ENCODE measurements at regions not wholly inside any gene's neighbourhood (a gene's known extent, or its start where the extent isn't known, plus 50 kb on each side); places are given as distances from the start of the nearest gene placed in this dataset.

DNA sequence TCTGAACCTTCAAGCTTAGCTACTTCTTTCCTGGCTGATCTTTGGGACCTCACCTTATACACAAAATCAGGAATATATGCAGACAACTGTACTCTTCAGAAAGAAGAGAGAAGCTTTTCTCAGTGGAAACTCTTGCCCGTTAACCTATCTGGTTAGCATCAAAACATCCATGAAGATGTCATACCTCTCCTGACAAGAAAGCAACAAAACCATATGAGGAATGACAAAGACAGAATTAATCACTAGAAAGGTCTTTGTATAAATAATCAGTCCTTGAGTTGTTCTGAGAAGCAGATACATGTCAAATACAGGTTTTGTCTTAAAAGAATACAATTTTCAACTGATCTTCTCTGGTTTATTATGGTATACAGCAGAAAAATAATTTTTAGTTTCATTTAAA is 130.8 kb downstream of the FAT4 start:
- Histone ChIP-seq H3K36me3 (ENCODE audit: control insufficient read depth in 1 of 2, insufficient read depth in 2 of 2, low read length in 1 of 2) (peaks cover 2 to 3% of the 10 kb centered on the region in 2 donors), H3K9me3 (ENCODE audit: control insufficient read depth, low read length) (no peaks in the 10 kb centered on the region), H3K27me3 (ENCODE audit: control insufficient read depth in 1 of 2, insufficient read depth in 2 of 2, low read length in 1 of 2) (no peaks in the 10 kb centered on the region), H3K4me1 (ENCODE audit: control insufficient read depth in 1 of 2, insufficient read depth in 2 of 2, low read length in 2 of 2) (peaks cover 0 to 1% of the 10 kb centered on the region in 2 donors), H3K27ac (ENCODE audit: low read depth in 1 of 2, low read length in 2 of 2) (no peak overlapping the region), H3K4me3 (ENCODE audit: low read length in 2 of 2) (no peak overlapping the region)
- DNase-seq (no peak), ATAC-seq (ENCODE audit: low FRiP score) (no peak)
- WGBS, 2 donors = 94 to 97% methylated on average over 1 of the region's 1 CpG
- intact Hi-C loops (cut with DNase I) = no loop called here

DNA sequence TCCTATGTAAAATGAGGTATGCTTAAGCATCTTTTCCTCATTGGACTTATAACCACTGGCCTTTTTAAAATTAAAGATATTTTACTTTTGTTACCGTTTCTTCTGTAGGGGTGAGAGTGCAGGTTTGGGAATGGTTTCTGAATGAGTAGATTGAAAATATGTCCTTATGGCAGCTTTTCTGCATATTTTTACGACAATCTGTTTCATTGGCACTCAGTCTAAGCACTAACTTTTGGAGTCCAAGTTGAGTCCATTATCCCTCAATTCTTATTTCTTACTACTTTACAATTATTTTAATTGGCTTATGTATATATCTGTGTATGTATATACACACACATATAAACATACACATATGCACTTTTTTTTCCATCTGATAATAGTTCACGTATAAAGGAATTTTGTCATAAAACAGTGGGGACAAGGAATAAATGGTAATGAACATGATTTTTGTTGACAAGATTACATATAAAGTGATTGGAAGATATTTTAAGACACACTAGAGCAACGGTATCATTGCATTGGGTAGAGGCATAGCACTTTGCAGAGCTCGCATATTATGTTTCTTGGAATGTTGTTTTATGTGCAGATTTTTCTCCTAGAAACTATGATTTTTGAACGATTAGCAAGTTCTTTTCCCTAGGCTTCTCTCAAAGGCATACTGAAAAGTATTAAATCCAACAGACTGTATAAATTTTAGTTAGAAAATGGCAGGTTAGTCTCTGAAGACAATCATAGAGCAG is 133.0 kb downstream of the FAT4 start:
- intact Hi-C loops (cut with DNase I) = no loop called here
- ATAC-seq (ENCODE audit: low FRiP score) (no peak), DNase-seq (no peak)
- no peak overlapping the region for H3K4me3 ChIP-seq (ENCODE audit: low read length in 2 of 2)
- H3K27me3 ChIP-seq (ENCODE audit: control insufficient read depth in 1 of 2, insufficient read depth in 2 of 2, low read length in 1 of 2) = no peaks in the 10 kb centered on the region
- peaks cover 3 to 10% of the 10 kb centered on the region in 2 donors for H3K36me3 ChIP-seq (ENCODE audit: control insufficient read depth in 1 of 2, insufficient read depth in 2 of 2, low read length in 1 of 2)
- no peaks in the 10 kb centered on the region for H3K9me3 ChIP-seq (ENCODE audit: control insufficient read depth, low read length)
- WGBS, 2 donors = 71% methylated on average over 6 of the region's 6 CpGs
- no peak overlapping the region for H3K27ac ChIP-seq (ENCODE audit: low read depth in 1 of 2, low read length in 2 of 2)
- H3K4me1 ChIP-seq (ENCODE audit: control insufficient read depth in 1 of 2, insufficient read depth in 2 of 2, low read length in 2 of 2) = no peaks in the 10 kb centered on the region

DNA sequence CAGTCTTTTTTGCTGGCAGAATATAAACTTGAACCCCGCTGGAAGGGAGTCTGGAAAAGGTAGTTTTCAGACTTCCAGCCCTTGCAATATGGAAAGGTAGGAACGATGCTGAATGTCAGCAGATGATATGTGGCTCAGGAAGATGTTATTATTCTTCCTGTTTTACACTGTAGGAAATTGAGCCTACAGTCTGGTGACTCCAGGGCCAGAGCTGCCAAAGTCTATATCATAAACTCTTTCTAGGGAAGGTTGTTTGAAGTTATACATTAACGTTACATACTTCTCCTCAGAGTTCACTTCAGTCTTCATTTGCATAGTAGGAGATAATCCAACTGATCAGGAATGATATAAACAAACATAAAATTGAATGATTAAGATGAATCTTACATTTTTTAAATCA is 141.3 kb downstream of the FAT4 start:
- intact Hi-C loops (cut with DNase I) = no loop called here
- peaks cover 0 to 9% of the 10 kb centered on the region in 2 donors for H3K36me3 ChIP-seq (ENCODE audit: control insufficient read depth in 1 of 2, insufficient read depth in 2 of 2, low read length in 1 of 2)
- H3K9me3 ChIP-seq (ENCODE audit: control insufficient read depth, low read length) = no peaks in the 10 kb centered on the region
- ATAC-seq (ENCODE audit: low FRiP score) (no peak), DNase-seq (no peak)
- no peak overlapping the region for H3K27ac ChIP-seq (ENCODE audit: low read depth in 1 of 2, low read length in 2 of 2)
- no peak overlapping the region for H3K4me3 ChIP-seq (ENCODE audit: low read length in 2 of 2)
- 72 to 75% methylated on average over 3 of the region's 3 CpGs for WGBS, 2 donors
- H3K27me3 ChIP-seq (ENCODE audit: control insufficient read depth in 1 of 2, insufficient read depth in 2 of 2, low read length in 1 of 2) = no peaks in the 10 kb centered on the region
- H3K4me1 ChIP-seq (ENCODE audit: control insufficient read depth in 1 of 2, insufficient read depth in 2 of 2, low read length in 2 of 2) = no peaks in the 10 kb centered on the region

DNA sequence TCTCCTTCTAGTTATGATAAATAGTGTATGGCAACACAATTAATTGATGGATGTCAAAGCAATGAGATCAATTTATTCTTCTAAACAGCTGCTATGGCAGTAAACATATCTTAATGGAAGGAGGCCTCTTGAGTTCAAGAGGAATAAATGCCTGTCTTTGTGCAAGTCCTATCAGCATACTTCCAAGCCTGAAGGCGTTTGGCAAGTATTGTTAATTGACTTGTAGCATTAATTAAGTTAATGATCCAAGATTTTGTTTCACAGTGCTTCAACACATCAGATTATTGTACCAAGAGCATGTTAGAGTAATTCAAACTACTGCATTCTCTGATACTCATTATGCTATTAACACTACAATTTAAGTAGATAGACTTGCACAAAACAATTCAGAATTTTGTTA is 144.8 kb downstream of the FAT4 start:
- no peak overlapping the region for H3K27ac ChIP-seq (ENCODE audit: low read depth in 1 of 2, low read length in 2 of 2)
- ATAC-seq (ENCODE audit: low FRiP score) (no peak), DNase-seq (no peak)
- no peaks in the 10 kb centered on the region for H3K27me3 ChIP-seq (ENCODE audit: control insufficient read depth in 1 of 2, insufficient read depth in 2 of 2, low read length in 1 of 2)
- no peaks in the 10 kb centered on the region for H3K9me3 ChIP-seq (ENCODE audit: control insufficient read depth, low read length)
- 96% methylated on average over 1 of the region's 1 CpG for WGBS, 2 donors
- no peak overlapping the region for H3K4me3 ChIP-seq (ENCODE audit: low read length in 2 of 2)
- peaks cover 0 to 2% of the 10 kb centered on the region in 2 donors for H3K36me3 ChIP-seq (ENCODE audit: control insufficient read depth in 1 of 2, insufficient read depth in 2 of 2, low read length in 1 of 2)
- intact Hi-C loops (cut with DNase I) = no loop called here
- H3K4me1 ChIP-seq (ENCODE audit: control insufficient read depth in 1 of 2, insufficient read depth in 2 of 2, low read length in 2 of 2) = no peaks in the 10 kb centered on the region

DNA sequence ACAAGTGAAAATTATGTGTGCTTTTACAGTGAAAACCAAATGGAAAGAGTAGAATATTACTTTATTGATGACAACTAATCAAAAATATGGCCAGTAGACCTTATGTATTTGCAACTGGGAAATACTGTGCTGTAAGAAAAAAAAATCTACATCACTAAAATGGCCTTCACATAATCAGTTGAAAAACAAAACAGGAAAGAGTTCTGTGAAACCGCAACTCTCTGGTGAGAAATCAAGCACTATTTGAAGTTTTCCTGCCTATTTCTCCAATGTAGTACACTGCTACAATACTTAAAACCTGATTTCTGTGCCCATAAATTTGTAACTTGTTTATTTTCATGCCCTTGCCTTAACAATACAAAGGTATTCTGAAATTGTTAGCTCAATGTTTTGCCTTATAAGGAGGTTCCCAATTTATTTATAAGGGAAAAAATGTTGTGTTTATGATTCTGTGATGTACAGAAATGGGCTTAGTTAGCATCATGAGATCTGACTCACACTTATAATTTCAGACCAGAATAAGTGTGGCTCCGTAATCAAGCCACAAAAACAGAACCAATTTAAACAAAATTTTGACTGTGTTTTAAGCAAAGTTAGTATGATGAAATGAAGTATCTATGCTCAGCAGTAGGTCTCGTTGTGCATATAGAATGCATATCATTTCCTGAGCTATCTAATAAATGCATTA is 147.1 kb downstream of the FAT4 start:
- H3K9me3 ChIP-seq (ENCODE audit: control insufficient read depth, low read length) = no peaks in the 10 kb centered on the region
- intact Hi-C loops (cut with DNase I) = no loop called here
- no peaks in the 10 kb centered on the region for H3K4me1 ChIP-seq (ENCODE audit: control insufficient read depth in 1 of 2, insufficient read depth in 2 of 2, low read length in 2 of 2)
- DNase-seq (no peak), ATAC-seq (ENCODE audit: low FRiP score) (no peak)
- H3K36me3 ChIP-seq (ENCODE audit: control insufficient read depth in 1 of 2, insufficient read depth in 2 of 2, low read length in 1 of 2) = no peaks in the 10 kb centered on the region
- WGBS, 2 donors = 85 to 89% methylated on average over 3 of the region's 3 CpGs
- no peak overlapping the region for H3K27ac ChIP-seq (ENCODE audit: low read depth in 1 of 2, low read length in 2 of 2)
- H3K4me3 ChIP-seq (ENCODE audit: low read length in 2 of 2) = no peak overlapping the region
- no peaks in the 10 kb centered on the region for H3K27me3 ChIP-seq (ENCODE audit: control insufficient read depth in 1 of 2, insufficient read depth in 2 of 2, low read length in 1 of 2)

DNA sequence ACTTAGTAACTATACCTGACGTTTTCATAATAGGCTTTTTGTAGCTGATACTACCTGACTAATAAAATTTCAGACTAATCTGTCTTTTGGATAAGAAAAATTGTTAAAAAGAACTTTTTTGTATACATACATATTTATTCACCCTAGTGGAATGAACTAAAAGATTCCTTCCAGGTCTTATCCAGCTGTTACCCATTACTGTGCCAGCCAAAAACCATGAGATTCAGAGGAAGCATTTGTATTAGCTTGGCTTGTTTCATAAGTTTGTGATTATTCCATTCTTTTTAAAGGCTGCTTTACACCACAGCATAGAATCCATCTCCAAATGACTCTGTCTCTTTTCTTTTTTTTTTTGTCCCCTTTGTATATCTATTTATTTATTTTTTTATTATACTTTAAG is 149.4 kb downstream of the FAT4 start:
- no peaks in the 10 kb centered on the region for H3K36me3 ChIP-seq (ENCODE audit: control insufficient read depth in 1 of 2, insufficient read depth in 2 of 2, low read length in 1 of 2)
- H3K9me3 ChIP-seq (ENCODE audit: control insufficient read depth, low read length) = no peaks in the 10 kb centered on the region
- H3K27me3 ChIP-seq (ENCODE audit: control insufficient read depth in 1 of 2, insufficient read depth in 2 of 2, low read length in 1 of 2) = no peaks in the 10 kb centered on the region
- WGBS, 2 donors = 94% methylated on average over 1 of the region's 1 CpG
- DNase-seq = no peak
- intact Hi-C loops (cut with DNase I) = no loop called here
- H3K27ac ChIP-seq (ENCODE audit: low read depth in 1 of 2, low read length in 2 of 2) = no peak overlapping the region
- no peak overlapping the region for H3K4me3 ChIP-seq (ENCODE audit: low read length in 2 of 2)
- H3K4me1 ChIP-seq (ENCODE audit: control insufficient read depth in 1 of 2, insufficient read depth in 2 of 2, low read length in 2 of 2) = no peaks in the 10 kb centered on the region
- ATAC-seq (ENCODE audit: low FRiP score) = no peak

DNA sequence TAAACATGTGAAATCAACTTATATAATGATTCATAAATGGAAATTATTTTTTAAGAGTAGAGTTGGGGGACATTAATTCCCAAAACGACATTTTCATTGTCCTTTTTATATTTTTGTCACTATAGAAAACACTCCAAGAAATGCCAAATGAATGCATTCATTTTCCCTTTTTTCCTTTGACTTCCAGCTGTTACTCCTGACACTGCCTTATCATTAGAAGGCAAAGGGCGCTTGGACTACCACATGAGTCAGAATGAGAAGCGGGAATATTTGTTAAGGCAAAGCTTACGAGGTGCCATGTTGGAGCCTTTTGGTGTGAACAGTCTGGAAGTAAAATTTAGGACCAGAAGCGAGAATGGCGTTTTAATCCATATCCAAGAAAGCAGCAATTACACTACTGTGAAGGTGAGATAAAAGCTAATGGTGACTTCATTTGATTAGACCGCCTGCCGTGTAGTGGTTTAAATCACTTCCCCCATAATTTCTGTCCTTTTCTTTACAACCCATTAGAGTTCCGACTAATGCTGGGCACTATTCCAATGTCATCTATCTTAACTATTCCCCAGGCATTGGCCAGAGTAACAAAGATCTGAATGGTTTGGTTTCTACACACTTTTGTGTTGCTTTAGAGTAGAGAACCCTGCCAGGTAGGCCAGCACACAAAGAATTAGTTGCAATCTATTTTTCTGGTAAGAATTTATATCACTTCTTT is 166.7 kb downstream of the FAT4 start:
- 72 to 73% methylated on average over 9 of the region's 9 CpGs for WGBS, 2 donors
- Histone ChIP-seq H3K9me3 (ENCODE audit: control insufficient read depth, low read length) (no peaks in the 10 kb centered on the region), H3K36me3 (ENCODE audit: control insufficient read depth in 1 of 2, insufficient read depth in 2 of 2, low read length in 1 of 2) (no peaks in the 10 kb centered on the region), H3K4me3 (ENCODE audit: low read length in 2 of 2) (no peak overlapping the region), H3K27ac (ENCODE audit: low read depth in 1 of 2, low read length in 2 of 2) (no peak overlapping the region), H3K27me3 (ENCODE audit: control insufficient read depth in 1 of 2, insufficient read depth in 2 of 2, low read length in 1 of 2) (no peaks in the 10 kb centered on the region), H3K4me1 (ENCODE audit: control insufficient read depth in 1 of 2, insufficient read depth in 2 of 2, low read length in 2 of 2) (no peaks in the 10 kb centered on the region)
- DNase-seq (no peak), ATAC-seq (ENCODE audit: low FRiP score) (no peak)
- intact Hi-C loops (cut with DNase I) = loop anchor here in 1 of 2 donors (10.0 kb wide), 1 partner anchor 167 kb away; the partner anchor contains the start of gene FAT4

DNA sequence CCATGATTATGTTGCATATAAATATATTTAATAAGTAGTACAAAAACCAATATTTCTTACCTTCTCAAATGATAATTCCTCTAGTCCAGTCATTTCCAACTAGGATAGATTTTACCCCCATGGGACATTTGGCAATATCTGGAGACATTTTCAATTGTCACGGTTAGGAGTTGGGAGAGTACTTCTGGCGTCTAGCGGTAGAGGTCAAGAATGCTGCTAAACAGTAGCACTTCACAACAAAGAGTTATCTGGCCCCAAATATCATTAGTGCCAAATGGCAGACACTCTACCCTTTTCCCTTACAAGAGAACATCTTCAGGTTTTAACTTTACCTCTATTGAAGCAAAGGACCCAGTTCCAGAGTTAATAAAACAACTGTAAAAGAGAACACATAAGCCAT is 168.1 kb downstream of the FAT4 start:
- no peaks in the 10 kb centered on the region for H3K9me3 ChIP-seq (ENCODE audit: control insufficient read depth, low read length)
- 63 to 70% methylated on average over 3 of the region's 3 CpGs for WGBS, 2 donors
- H3K4me3 ChIP-seq (ENCODE audit: low read length in 2 of 2) = no peak overlapping the region
- H3K4me1 ChIP-seq (ENCODE audit: control insufficient read depth in 1 of 2, insufficient read depth in 2 of 2, low read length in 2 of 2) = no peaks in the 10 kb centered on the region
- no peaks in the 10 kb centered on the region for H3K27me3 ChIP-seq (ENCODE audit: control insufficient read depth in 1 of 2, insufficient read depth in 2 of 2, low read length in 1 of 2)
- no peak overlapping the region for H3K27ac ChIP-seq (ENCODE audit: low read depth in 1 of 2, low read length in 2 of 2)
- no peak for DNase-seq
- H3K36me3 ChIP-seq (ENCODE audit: control insufficient read depth in 1 of 2, insufficient read depth in 2 of 2, low read length in 1 of 2) = no peaks in the 10 kb centered on the region
- intact Hi-C loops (cut with DNase I) = loop anchor here in 1 of 2 donors (10.0 kb wide), 1 partner anchor 168 kb away; the partner anchor contains the start of gene FAT4
- no peak for ATAC-seq (ENCODE audit: low FRiP score)
